ENCODE measurements at regions not wholly inside any gene's neighbourhood (a gene's known extent, or its start where the extent isn't known, plus 50 kb on each side); places are given as distances from the start of the nearest gene placed in this dataset.

DNA sequence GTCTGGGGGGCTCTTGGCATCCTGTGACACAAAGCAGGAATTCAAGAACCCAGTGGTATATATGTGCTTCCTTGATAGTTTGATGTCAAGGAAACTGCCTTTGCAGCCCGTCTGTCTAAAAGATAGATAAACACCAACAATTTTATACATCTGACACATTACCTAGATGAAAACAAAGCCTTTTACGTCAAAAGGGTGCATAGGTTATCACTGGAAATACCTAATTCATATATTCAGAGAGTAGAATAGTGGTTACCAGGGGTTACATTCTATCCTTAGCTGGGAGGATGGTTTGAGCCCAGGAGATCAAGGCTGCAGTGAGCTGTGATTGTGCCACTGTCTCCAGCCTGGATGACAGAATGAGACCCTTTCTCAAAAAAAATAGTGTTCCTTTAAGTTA lies 356.9 kb upstream of the RASGRP1 start:
- no peaks in the 10 kb centered on the region for H3K79me2 ChIP-seq (ENCODE audit: insufficient read depth, low read depth, low read length)
- no peaks in the 10 kb centered on the region for H4K20me1 ChIP-seq (ENCODE audit: insufficient read depth, low read length)
- no peak for TF ChIP-seq EZH2phosphoT487 (IDR thresholded peaks at IDR 0.05; ENCODE audit: borderline replicate concordance, low read depth, low read length)
- TF ChIP-seq, protein P1, sequence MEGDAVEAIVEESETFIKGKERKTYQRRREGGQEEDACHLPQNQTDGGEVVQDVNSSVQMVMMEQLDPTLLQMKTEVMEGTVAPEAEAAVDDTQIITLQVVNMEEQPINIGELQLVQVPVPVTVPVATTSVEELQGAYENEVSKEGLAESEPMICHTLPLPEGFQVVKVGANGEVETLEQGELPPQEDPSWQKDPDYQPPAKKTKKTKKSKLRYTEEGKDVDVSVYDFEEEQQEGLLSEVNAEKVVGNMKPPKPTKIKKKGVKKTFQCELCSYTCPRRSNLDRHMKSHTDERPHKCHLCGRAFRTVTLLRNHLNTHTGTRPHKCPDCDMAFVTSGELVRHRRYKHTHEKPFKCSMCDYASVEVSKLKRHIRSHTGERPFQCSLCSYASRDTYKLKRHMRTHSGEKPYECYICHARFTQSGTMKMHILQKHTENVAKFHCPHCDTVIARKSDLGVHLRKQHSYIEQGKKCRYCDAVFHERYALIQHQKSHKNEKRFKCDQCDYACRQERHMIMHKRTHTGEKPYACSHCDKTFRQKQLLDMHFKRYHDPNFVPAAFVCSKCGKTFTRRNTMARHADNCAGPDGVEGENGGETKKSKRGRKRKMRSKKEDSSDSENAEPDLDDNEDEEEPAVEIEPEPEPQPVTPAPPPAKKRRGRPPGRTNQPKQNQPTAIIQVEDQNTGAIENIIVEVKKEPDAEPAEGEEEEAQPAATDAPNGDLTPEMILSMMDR (conservative IDR thresholded peaks at IDR 0.05; ENCODE audit: low read length), result no peak
- H2AFZ ChIP-seq (ENCODE audit: low read length), result no peak overlapping the region
- POLR2A ChIA-PET, result interaction anchor here (0.7 kb wide), 1 partner anchor 119 kb away, joined by 3 read pairs; no protein-coding TSS in a partner anchor
- H3K4me1 ChIP-seq (ENCODE audit: insufficient read depth, low read length, poor library complexity, severe bottlenecking), result no peaks in the 10 kb centered on the region
- intact Hi-C loops (cut with micrococcal nuclease; ENCODE audit: unreplicated experiment), result no loop called here
- no peak overlapping the region for H3K4me2 ChIP-seq (ENCODE audit: low read length)
- no peaks in the 10 kb centered on the region for H3K9me3 ChIP-seq (ENCODE audit: low read length)
- DNase-seq (ENCODE audit: low spot score), result no peak
- no peak overlapping the region for H3K27ac ChIP-seq (ENCODE audit: low read depth, low read length, poor library complexity, severe bottlenecking)
- no peaks in the 10 kb centered on the region for H3K36me3 ChIP-seq (ENCODE audit: insufficient read depth, low read length)
- H3K9me2 ChIP-seq (ENCODE audit: insufficient read depth, low read length), result no peaks in the 10 kb centered on the region
- CTCF ChIA-PET (ENCODE audit: unreplicated experiment), result no interaction called here
- BruUV-seq (replicated peaks), result no TSS peak
- no peak overlapping the region for H3K4me3 ChIP-seq (ENCODE audit: low read depth, low read length, poor library complexity, severe bottlenecking)

DNA sequence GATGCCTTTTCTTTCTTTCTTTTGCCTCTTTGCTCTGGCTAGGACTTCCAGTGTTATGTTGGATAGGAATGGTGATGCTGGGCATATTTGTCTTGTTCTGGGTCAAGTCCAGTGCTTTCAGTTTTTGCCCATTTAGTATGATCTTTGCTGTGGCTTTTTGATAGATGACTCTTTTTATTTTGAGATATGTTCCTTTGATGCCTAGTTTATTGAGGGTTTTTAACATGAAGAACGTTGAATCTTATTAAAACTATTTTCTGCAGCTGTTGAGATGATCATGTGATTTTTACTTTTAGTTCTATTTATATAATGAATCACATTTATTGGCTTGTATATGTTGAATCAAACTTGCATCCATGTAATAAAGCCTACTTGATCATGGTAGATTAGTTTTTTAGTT lies 363.8 kb upstream of the RASGRP1 start:
- Histone ChIP-seq H3K79me2 (ENCODE audit: insufficient read depth, low read depth, low read length) (no peaks in the 10 kb centered on the region), H2AFZ (ENCODE audit: low read length) (no peak overlapping the region), H3K27ac (ENCODE audit: low read depth, low read length, poor library complexity, severe bottlenecking) (no peak overlapping the region), H4K20me1 (ENCODE audit: insufficient read depth, low read length) (no peaks in the 10 kb centered on the region), H3K4me1 (ENCODE audit: insufficient read depth, low read length, poor library complexity, severe bottlenecking) (no peaks in the 10 kb centered on the region), H3K4me2 (ENCODE audit: low read length) (no peak overlapping the region), H3K36me3 (ENCODE audit: insufficient read depth, low read length) (no peaks in the 10 kb centered on the region), H3K9me2 (ENCODE audit: insufficient read depth, low read length) (no peaks in the 10 kb centered on the region), H3K4me3 (ENCODE audit: low read depth, low read length, poor library complexity, severe bottlenecking) (no peak overlapping the region), H3K9me3 (ENCODE audit: low read length) (no peaks in the 10 kb centered on the region)
- no TSS peak for BruUV-seq (replicated peaks)
- CTCF ChIA-PET (ENCODE audit: unreplicated experiment), result no interaction called here
- DNase-seq (ENCODE audit: low spot score), result no peak
- intact Hi-C loops (cut with micrococcal nuclease; ENCODE audit: unreplicated experiment), result no loop called here
- POLR2A ChIA-PET, result no interaction called here
- no peak for TF ChIP-seq EZH2phosphoT487 (IDR thresholded peaks at IDR 0.05; ENCODE audit: borderline replicate concordance, low read depth, low read length)
- TF ChIP-seq, protein P1 (conservative IDR thresholded peaks at IDR 0.05; ENCODE audit: low read length), result no peak

DNA sequence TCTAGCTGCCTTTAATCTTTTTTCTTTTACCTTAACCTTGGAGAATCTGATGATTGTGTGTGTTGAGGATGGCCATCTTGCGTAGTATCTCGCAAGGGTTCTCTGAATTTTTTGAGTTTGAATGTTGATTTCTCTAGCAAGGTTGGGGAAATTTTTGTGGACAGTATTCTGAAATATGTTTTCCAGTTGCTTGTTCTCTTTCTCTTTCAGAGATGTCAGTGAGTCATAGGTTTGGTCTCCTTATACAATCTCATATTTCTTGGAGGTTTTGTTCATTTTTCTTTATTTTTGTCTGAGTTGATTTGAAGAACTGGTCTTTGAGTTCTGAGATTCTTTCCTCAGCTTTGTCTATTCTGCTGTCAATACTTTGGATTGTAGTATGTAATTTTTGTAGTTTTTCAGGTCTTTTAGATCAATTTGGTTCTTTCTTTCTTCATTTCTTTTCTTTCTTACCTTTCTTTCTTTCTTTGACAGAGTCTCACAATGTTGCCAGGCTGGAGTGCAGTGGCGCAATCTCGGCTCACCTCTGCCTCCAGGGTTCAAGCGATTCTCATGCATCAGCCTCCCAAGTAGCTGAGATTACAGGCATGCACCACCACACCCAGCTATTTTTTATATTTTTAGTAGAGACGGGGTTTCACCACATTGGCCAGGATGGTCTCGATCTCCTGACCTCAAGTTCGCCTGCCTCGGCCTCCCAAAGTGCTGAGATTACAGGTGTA lies 366.4 kb upstream of the RASGRP1 start:
- Histone ChIP-seq H4K20me1 (ENCODE audit: insufficient read depth, low read length) (no peaks in the 10 kb centered on the region), H3K36me3 (ENCODE audit: insufficient read depth, low read length) (no peaks in the 10 kb centered on the region), H3K27ac (ENCODE audit: low read depth, low read length, poor library complexity, severe bottlenecking) (no peak overlapping the region), H3K9me2 (ENCODE audit: insufficient read depth, low read length) (no peaks in the 10 kb centered on the region), H3K9me3 (ENCODE audit: low read length) (no peaks in the 10 kb centered on the region), H2AFZ (ENCODE audit: low read length) (no peak overlapping the region), H3K4me3 (ENCODE audit: low read depth, low read length, poor library complexity, severe bottlenecking) (no peak overlapping the region), H3K4me2 (ENCODE audit: low read length) (no peak overlapping the region), H3K79me2 (ENCODE audit: insufficient read depth, low read depth, low read length) (no peaks in the 10 kb centered on the region), H3K4me1 (ENCODE audit: insufficient read depth, low read length, poor library complexity, severe bottlenecking) (no peaks in the 10 kb centered on the region)
- CTCF ChIA-PET (ENCODE audit: unreplicated experiment), result no interaction called here
- DNase-seq (ENCODE audit: low spot score), result no peak
- no peak for TF ChIP-seq EZH2phosphoT487 (IDR thresholded peaks at IDR 0.05; ENCODE audit: borderline replicate concordance, low read depth, low read length)
- TF ChIP-seq, protein P1 (conservative IDR thresholded peaks at IDR 0.05; ENCODE audit: low read length), result no peak
- BruUV-seq (replicated peaks), result no TSS peak
- POLR2A ChIA-PET, result interaction anchor here (0.7 kb wide), 1 partner anchor 167 kb away, joined by 3 read pairs; no protein-coding TSS in a partner anchor
- intact Hi-C loops (cut with micrococcal nuclease; ENCODE audit: unreplicated experiment), result no loop called here

Data from OCI-LY7 (cell line).